IMR-90 (cell line): ENCODE measurements at regions not wholly inside any gene's neighbourhood (a gene's known extent, or its start where the extent isn't known, plus 50 kb on each side); places are given as distances from the start of the nearest gene placed in this dataset.

Experiments used
- ATAC-seq: fragments of 200-7000 bp; cut with Tn5 transposase; 2 replicates; pipeline ENCODE4 v1.9.1; 2020; ENCODE audit warnings: low read depth, mild to moderate bottlenecking, moderate library complexity
- BruUV-seq: library from RNA; stranded (reverse); fragments of 400-500 nt; replicated peaks from 2 replicates; lab custom pipeline; 2021; lab: Mats Ljungman, UMichigan
- CTCF ChIA-PET: fragments of 300-600 bp; formaldehyde crosslinking; extraction: SDS; loops from one replicate; lab custom pipeline; 2021; ENCODE audit warnings: antibody characterized with exemption; lab: Yijun Ruan, JAX
- POLR2A ChIA-PET: fragments of 300-600 bp; sonication (Branson Sonifier 250); formaldehyde crosslinking; loops from one replicate; lab custom pipeline; 2022; ENCODE audit warnings: antibody characterized with exemption; ENCODE audit not compliant: unreplicated experiment; lab: Charles Lee
- DNase-seq: peaks from one replicate; pipeline ENCODE4 v3.0.0; 2013
- H2AFZ ChIP-seq: replicated peaks from 2 replicates; pipeline ENCODE3; 2013; ENCODE audit warnings: low read length, mild to moderate bottlenecking; ENCODE audit not compliant: poor library complexity
- H2AK5ac ChIP-seq: 2 replicates; pipeline ENCODE4 v1.6.1; 2013; ENCODE audit warnings: low read depth, low read length, inconsistent platforms
- H2AK9ac ChIP-seq: replicated peaks from 2 replicates; pipeline ENCODE3; 2013; ENCODE audit warnings: mild to moderate bottlenecking, low read depth, low read length, moderate library complexity; ENCODE audit not compliant: poor library complexity
- H2BK120ac ChIP-seq: 2 replicates; pipeline ENCODE4 v1.6.1; 2013; ENCODE audit warnings: low read depth, low read length, inconsistent platforms
- H2BK15ac ChIP-seq: 3 replicates; pipeline ENCODE4 v1.6.1; 2013; ENCODE audit warnings: low read depth, low read length, inconsistent platforms
- H2BK20ac ChIP-seq: 2 replicates; pipeline ENCODE4 v1.6.1; 2013; ENCODE audit warnings: low read depth, mild to moderate bottlenecking, inconsistent platforms, low read length, moderate library complexity
- H2BK5ac ChIP-seq: 2 replicates; pipeline ENCODE4 v1.6.1; 2013; ENCODE audit warnings: mild to moderate bottlenecking, low read depth, low read length, inconsistent platforms; ENCODE audit not compliant: poor library complexity, severe bottlenecking
- H3K14ac ChIP-seq: replicated peaks from 2 replicates; pipeline ENCODE4 v1.6.1; 2013; ENCODE audit warnings: low read depth, low read length, inconsistent platforms
- H3K18ac ChIP-seq: 2 replicates; pipeline ENCODE4 v1.6.1; 2013; ENCODE audit warnings: low read depth, low read length, control low read depth
- H3K23ac ChIP-seq: 2 replicates; pipeline ENCODE4 v1.6.1; 2013; ENCODE audit warnings: low read depth, low read length, inconsistent platforms
- H3K27ac ChIP-seq: 2 replicates; pipeline ENCODE4 v1.5.1; 2013; ENCODE audit warnings: mild to moderate bottlenecking, control low read depth, low read length; ENCODE audit not compliant: insufficient read depth
- H3K27me3 ChIP-seq: 2 replicates; pipeline ENCODE4 v1.6.1; 2013; ENCODE audit warnings: low read length; ENCODE audit not compliant: control insufficient read depth, insufficient read depth
- H3K36me3 ChIP-seq: 2 replicates; pipeline ENCODE4 v1.6.1; 2013; ENCODE audit warnings: low read length, mixed read lengths; ENCODE audit not compliant: control insufficient read depth, insufficient read depth
- H3K4ac ChIP-seq: 2 replicates; pipeline ENCODE4 v1.6.1; 2013; ENCODE audit warnings: low read depth, low read length, inconsistent platforms
- H3K4me1 ChIP-seq: 2 replicates; pipeline ENCODE4 v1.6.1; 2013; ENCODE audit warnings: low read length, mixed read lengths; ENCODE audit not compliant: control insufficient read depth, insufficient read depth
- H3K4me2 ChIP-seq: 2 replicates; pipeline ENCODE4 v1.6.1; 2013; ENCODE audit warnings: low read depth, mild to moderate bottlenecking, control low read depth, low read length, moderate library complexity
- H3K4me3 ChIP-seq: 2 replicates; pipeline ENCODE4 v1.5.1; 2013; ENCODE audit warnings: low read depth, mild to moderate bottlenecking, control low read depth, low read length, moderate library complexity; ENCODE audit not compliant: insufficient read depth
- H3K56ac ChIP-seq: 2 replicates; pipeline ENCODE4 v1.6.1; 2013; ENCODE audit warnings: low read length, inconsistent platforms; ENCODE audit not compliant: insufficient read depth; ENCODE audit errors: extremely low read depth
- H3K79me1 ChIP-seq, 2 experiments: 2 replicates each; pipeline ENCODE4 v1.6.1; 2013; ENCODE audit warnings: low read length in 2 of 2, inconsistent platforms in 1 of 2, low read depth in 1 of 2
- H3K9ac ChIP-seq: 2 replicates; pipeline ENCODE4 v1.6.1; 2013; ENCODE audit warnings: low read depth, low read length, control low read depth
- H3K9me1 ChIP-seq: 2 replicates; pipeline ENCODE4 v1.6.1; 2013; ENCODE audit warnings: low read length, inconsistent platforms; ENCODE audit not compliant: insufficient read depth
- H3K9me3 ChIP-seq: 2 replicates; pipeline ENCODE4 v1.6.1; 2013; ENCODE audit warnings: low read length; ENCODE audit not compliant: control insufficient read depth, insufficient read depth
- H4K20me1 ChIP-seq: 2 replicates; pipeline ENCODE4 v1.6.1; 2013; ENCODE audit warnings: low read length, inconsistent platforms; ENCODE audit not compliant: insufficient read depth
- H4K5ac ChIP-seq: 2 replicates; pipeline ENCODE4 v1.6.1; 2013; ENCODE audit warnings: mild to moderate bottlenecking, low read depth, low read length, control low read depth
- H4K8ac ChIP-seq, 2 experiments: 2 replicates each; pipeline ENCODE4 v1.6.1; 2013; ENCODE audit warnings: low read depth in 2 of 2, low read length in 2 of 2, control low read depth in 1 of 2, inconsistent platforms in 1 of 2
- H4K91ac ChIP-seq: 2 replicates; pipeline ENCODE4 v1.6.1; 2013; ENCODE audit warnings: low read depth, low read length, inconsistent platforms; ENCODE audit not compliant: insufficient read depth
- BHLHE40 ChIP-seq: fragments of 150-350 bp; IDR thresholded peaks from 2 replicates; pipeline ENCODE4 v1.6.1; 2016; ENCODE audit warnings: mild to moderate bottlenecking, low read depth, low read length
- CEBPB ChIP-seq: IDR thresholded peaks from 2 replicates; pipeline ENCODE4 v1.6.1; 2012; ENCODE audit warnings: low read depth, low read length, improper control_type of control experiment
- FOS ChIP-seq: fragments of 150-350 bp; IDR thresholded peaks from 2 replicates; pipeline ENCODE4 v1.6.1; 2016; ENCODE audit warnings: low read depth, low read length
- POLR2A ChIP-seq: IDR thresholded peaks from 2 replicates; pipeline ENCODE4 v1.6.1; 2012; ENCODE audit warnings: mild to moderate bottlenecking, low read depth, low read length
- WGBS, 2 experiments: methylation state at CpG; one replicate each; pipeline versions ENCODE4 v1.1.5 to v1.1.7; 2013; ENCODE audit warnings: missing lambda C conversion rate in 2 of 2; ENCODE audit not compliant: insufficient read length in 1 of 2; ENCODE audit errors: extremely low coverage in 2 of 2; 5-methylcytosine and 5-hydroxymethylcytosine counted together
- dilution Hi-C: fragments of 300-500 bp; cut with HindIII; formaldehyde crosslinking; loops from one replicate; pipeline ENCODE4 v1.14.3; 2018; ENCODE audit warnings: low sequenced_read_pairs; ENCODE audit not compliant: unreplicated experiment
- in situ Hi-C: fragments of 300-500 bp; cut with MboI; formaldehyde crosslinking; loops from 3 replicates; pipeline ENCODE4 v1.14.3; 2019; ENCODE audit warnings: low sequenced_read_pairs, inconsistent platforms, mixed read lengths
- intact Hi-C: fragments of 100-400 bp; cut with micrococcal nuclease; formaldehyde crosslinking; loops from 2 replicates; pipeline ENCODE4 v1.10.0; 2022
- TF ChIP-seq, protein P1 (sequence below): conservative IDR thresholded peaks from 2 replicates; pipeline ENCODE4 v1.5.1; 2012; ENCODE audit warnings: mild to moderate bottlenecking, low read depth, low read length, improper control_type of control experiment

DNA sequence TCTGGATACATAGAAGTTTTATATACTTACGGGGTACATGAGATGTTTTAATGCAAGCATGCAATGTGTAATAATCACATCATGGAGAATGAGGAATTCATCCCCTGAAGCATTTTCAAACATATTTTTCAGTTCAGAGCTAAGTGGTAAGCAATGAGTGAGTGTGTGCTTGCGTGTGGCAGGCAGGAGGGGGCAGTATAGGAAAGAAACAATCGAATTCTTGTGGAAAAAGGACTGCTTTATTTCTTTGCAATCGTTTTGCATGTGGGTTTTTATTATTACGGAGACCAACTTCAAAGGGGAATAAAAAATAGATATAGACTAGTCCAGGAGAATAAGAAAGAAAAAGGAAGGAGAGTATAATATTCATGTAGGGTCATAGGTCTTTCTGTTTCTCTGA, 271.6 kb downstream of the CHL1 start:
- in situ Hi-C loops: no loop called here
- Histone ChIP-seq H3K4me1 (no peaks in the 10 kb centered on the region), H4K5ac (no peak overlapping the region), H3K27ac (no peak overlapping the region), H2BK20ac (no peak overlapping the region), H3K36me3 (no peaks in the 10 kb centered on the region), H2BK5ac (no peak overlapping the region), H2AK9ac (no peak overlapping the region), H3K27me3 (no peaks in the 10 kb centered on the region), H2AFZ (no peak overlapping the region), H3K56ac (no peak overlapping the region), H3K9ac (no peak overlapping the region), H3K9me1 (no peaks in the 10 kb centered on the region), H3K79me1 (no peaks in the 10 kb centered on the region), H3K9me3 (peaks cover 2% of the 10 kb centered on the region), H3K14ac (no peak overlapping the region), H3K4ac (no peak overlapping the region), H4K8ac (no peak overlapping the region), H2AK5ac (no peak overlapping the region), H3K4me2 (no peak overlapping the region), H3K23ac (no peak overlapping the region), H2BK120ac (no peak overlapping the region), H2BK15ac (no peak overlapping the region), H3K18ac (no peak overlapping the region), H3K4me3 (no peak overlapping the region), H4K20me1 (no peaks in the 10 kb centered on the region), H4K91ac (no peak overlapping the region)
- TF ChIP-seq, protein P1, sequence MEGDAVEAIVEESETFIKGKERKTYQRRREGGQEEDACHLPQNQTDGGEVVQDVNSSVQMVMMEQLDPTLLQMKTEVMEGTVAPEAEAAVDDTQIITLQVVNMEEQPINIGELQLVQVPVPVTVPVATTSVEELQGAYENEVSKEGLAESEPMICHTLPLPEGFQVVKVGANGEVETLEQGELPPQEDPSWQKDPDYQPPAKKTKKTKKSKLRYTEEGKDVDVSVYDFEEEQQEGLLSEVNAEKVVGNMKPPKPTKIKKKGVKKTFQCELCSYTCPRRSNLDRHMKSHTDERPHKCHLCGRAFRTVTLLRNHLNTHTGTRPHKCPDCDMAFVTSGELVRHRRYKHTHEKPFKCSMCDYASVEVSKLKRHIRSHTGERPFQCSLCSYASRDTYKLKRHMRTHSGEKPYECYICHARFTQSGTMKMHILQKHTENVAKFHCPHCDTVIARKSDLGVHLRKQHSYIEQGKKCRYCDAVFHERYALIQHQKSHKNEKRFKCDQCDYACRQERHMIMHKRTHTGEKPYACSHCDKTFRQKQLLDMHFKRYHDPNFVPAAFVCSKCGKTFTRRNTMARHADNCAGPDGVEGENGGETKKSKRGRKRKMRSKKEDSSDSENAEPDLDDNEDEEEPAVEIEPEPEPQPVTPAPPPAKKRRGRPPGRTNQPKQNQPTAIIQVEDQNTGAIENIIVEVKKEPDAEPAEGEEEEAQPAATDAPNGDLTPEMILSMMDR: 0 out of 2 replicates have a peak, but pooled peaks have one; percentile 13
- TF ChIP-seq BHLHE40 (no peak), FOS (no peak), CEBPB (no peak), POLR2A (no peak)
- dilution Hi-C loops: no loop called here
- no peak for DNase-seq
- WGBS, 2 experiments: 10% methylated on average over 2 of the region's 5 CpGs; no CpG with 5 or more reads in 1 of the 2 experiments
- intact Hi-C loops: no loop called here
- CTCF ChIA-PET: no interaction called here
- no peak for ATAC-seq
- BruUV-seq: no TSS peak
- POLR2A ChIA-PET: no interaction called here
